ENCODE measurements at regions not wholly inside any gene's neighbourhood (a gene's known extent, or its start where the extent isn't known, plus 50 kb on each side); places are given as distances from the start of the nearest gene placed in this dataset.
"Not testable (repeated sequence)": the region's sequence is repeated elsewhere in the genome, so short reads cannot be mapped to it uniquely, and the experiment has no call there.

GRCh38 chr13:23965346-23965745 is 68.0 kb upstream of the C1QTNF9B start:
- H3K9me3 Mint-ChIP-seq, result no peaks in the 10 kb centered on the region
- peak overlapping the region in 5 of 6 donors; percentile 9 to 94 (median 89) for H3K27ac Mint-ChIP-seq
- H3K4me1 Mint-ChIP-seq, result peaks cover 20 to 27% of the 10 kb centered on the region in 2 donors
- peaks cover 0 to 2% (median 0%) of the 10 kb centered on the region in 3 donors for H3K27me3 Mint-ChIP-seq (ENCODE audit: low read depth in 3 of 3)
- H3K36me3 Mint-ChIP-seq, result no peaks in the 10 kb centered on the region
- H3K4me3 Mint-ChIP-seq, result peak overlapping the region in 2 of 5 donors; percentile 22 to 90
- DNase-seq, result no peak

GRCh38 chr13:23966221-23966690 is 69.0 kb upstream of the C1QTNF9B start:
- no peak for DNase-seq
- peaks cover 20 to 27% of the 10 kb centered on the region in 2 donors for H3K4me1 Mint-ChIP-seq
- H3K27ac Mint-ChIP-seq, result peak overlapping the region; percentile 86 to 94 (median 90)
- H3K9me3 Mint-ChIP-seq, result no peaks in the 10 kb centered on the region
- peaks cover 0 to 2% (median 2%) of the 10 kb centered on the region in 3 donors for H3K27me3 Mint-ChIP-seq (ENCODE audit: low read depth in 3 of 3)
- H3K4me3 Mint-ChIP-seq, result peak overlapping the region; percentile 73 to 90 (median 84)
- no peaks in the 10 kb centered on the region for H3K36me3 Mint-ChIP-seq

GRCh38 chr13:23966691-23967615 is 69.7 kb upstream of the C1QTNF9B start:
- peak; percentile 58 to 60 (median 59) for DNase-seq
- H3K36me3 Mint-ChIP-seq, result no peaks in the 10 kb centered on the region
- no peaks in the 10 kb centered on the region for H3K9me3 Mint-ChIP-seq
- peaks cover 0 to 2% (median 2%) of the 10 kb centered on the region in 3 donors for H3K27me3 Mint-ChIP-seq (ENCODE audit: low read depth in 3 of 3)
- H3K4me3 Mint-ChIP-seq, result peak overlapping the region; percentile 73 to 90 (median 84)
- peak overlapping the region; percentile 86 to 94 (median 90) for H3K27ac Mint-ChIP-seq
- peaks cover 20 to 27% of the 10 kb centered on the region in 2 donors for H3K4me1 Mint-ChIP-seq

GRCh38 chr13:23967792-23968191 is 70.5 kb upstream of the C1QTNF9B start:
- H3K36me3 Mint-ChIP-seq, result not testable (repeated sequence)
- peak overlapping the region; percentile 65 to 87 (median 76) for H3K27ac Mint-ChIP-seq

GRCh38 chr13:23969647-23970046 is 72.3 kb upstream of the C1QTNF9B start:
- H3K27ac Mint-ChIP-seq, result no peak overlapping the region
- DNase-seq, result no peak
- no peaks in the 10 kb centered on the region for H3K9me3 Mint-ChIP-seq
- no peak overlapping the region for H3K4me3 Mint-ChIP-seq
- peaks cover 0 to 2% (median 2%) of the 10 kb centered on the region in 3 donors for H3K27me3 Mint-ChIP-seq (ENCODE audit: low read depth in 3 of 3)
- H3K4me1 Mint-ChIP-seq, result peaks cover 20 to 27% of the 10 kb centered on the region in 2 donors
- no peaks in the 10 kb centered on the region for H3K36me3 Mint-ChIP-seq

More at GRCh38 chr13:23967792-23968191, 70.5 kb upstream of the C1QTNF9B start:
- Mint-ChIP-seq H3K4me3 (peak overlapping the region; percentile 51 to 70 (median 69)), H3K4me1 (peaks cover 20 to 27% of the 10 kb centered on the region in 2 donors)
- not testable (repeated sequence) for H3K27me3 Mint-ChIP-seq (ENCODE audit: low read depth in 3 of 3); DNase-seq; H3K9me3 Mint-ChIP-seq

- H3K27me3 Mint-ChIP-seq (ENCODE audit: low read depth in 3 of 3), result peaks cover 14 to 24% (median 16%) of the 10 kb centered on the region in 3 donors
- H3K36me3 Mint-ChIP-seq, result no peaks in the 10 kb centered on the region
- H3K27ac Mint-ChIP-seq, result peak overlapping the region; percentile 76 to 97 (median 94)
These were observed 82.3 kb upstream of the C1QTNF9B start for GRCh38 chr13:23979361-23980159.

GRCh38 chr13:23980160-23980551 is 82.9 kb upstream of the C1QTNF9B start:
- Mint-ChIP-seq H3K27me3 (ENCODE audit: low read depth in 3 of 3) (peaks cover 16 to 24% (median 18%) of the 10 kb centered on the region in 3 donors), H3K27ac (peak overlapping the region; percentile 76 to 97 (median 94)), H3K36me3 (no peaks in the 10 kb centered on the region), H3K9me3 (no peaks in the 10 kb centered on the region), H3K4me1 (peaks cover 14 to 25% of the 10 kb centered on the region in 2 donors), H3K4me3 (peak overlapping the region; percentile 90 to 97 (median 94))
- peak; percentile 93 to 94 (median 94) for DNase-seq

More at GRCh38 chr13:23979361-23980159, 82.3 kb upstream of the C1QTNF9B start:
- DNase-seq, result peak; percentile 64 to 70 (median 70)
- H3K4me1 Mint-ChIP-seq, result peaks cover 14 to 25% of the 10 kb centered on the region in 2 donors
- H3K4me3 Mint-ChIP-seq, result peak overlapping the region; percentile 90 to 97 (median 94)
- no peaks in the 10 kb centered on the region for H3K9me3 Mint-ChIP-seq

- H3K27me3 Mint-ChIP-seq (ENCODE audit: low read depth in 3 of 3), result peaks cover 17 to 25% (median 18%) of the 10 kb centered on the region in 3 donors
- no peaks in the 10 kb centered on the region for H3K36me3 Mint-ChIP-seq
- H3K4me1 Mint-ChIP-seq, result peaks cover 14 to 25% of the 10 kb centered on the region in 2 donors
- DNase-seq, result no peak
- no peak overlapping the region for H3K27ac Mint-ChIP-seq
- no peak overlapping the region for H3K4me3 Mint-ChIP-seq
- no peaks in the 10 kb centered on the region for H3K9me3 Mint-ChIP-seq
These were observed 86.4 kb upstream of the C1QTNF9B start for GRCh38 chr13:23983671-23984070.

- Mint-ChIP-seq H3K9me3 (no peaks in the 10 kb centered on the region), H3K27me3 (ENCODE audit: low read depth in 3 of 3) (peaks cover 12 to 19% (median 13%) of the 10 kb centered on the region in 3 donors)
These were observed 87.2 kb upstream of the C1QTNF9B start for GRCh38 chr13:23984546-23984945.

GRCh38 chr13:23985060-23985459 is 87.8 kb upstream of the C1QTNF9B start:
- Mint-ChIP-seq H3K27me3 (ENCODE audit: low read depth in 3 of 3) (peaks cover 7 to 14% (median 10%) of the 10 kb centered on the region in 3 donors), H3K36me3 (no peaks in the 10 kb centered on the region), H3K9me3 (no peaks in the 10 kb centered on the region)

More at GRCh38 chr13:23984546-23984945, 87.2 kb upstream of the C1QTNF9B start:
- H3K27ac Mint-ChIP-seq, result no peak overlapping the region
- no peak overlapping the region for H3K4me3 Mint-ChIP-seq
- DNase-seq, result no peak
- no peaks in the 10 kb centered on the region for H3K36me3 Mint-ChIP-seq
- peaks cover 8 to 18% of the 10 kb centered on the region in 2 donors for H3K4me1 Mint-ChIP-seq

GRCh38 chr13:23985839-23986238 is 88.5 kb upstream of the C1QTNF9B start:
- Mint-ChIP-seq H3K36me3 (peaks cover 0 to 3% (median 0%) of the 10 kb centered on the region in 3 donors), H3K4me1 (peaks cover 0 to 5% of the 10 kb centered on the region in 2 donors), H3K9me3 (no peaks in the 10 kb centered on the region), H3K27me3 (ENCODE audit: low read depth in 3 of 3) (peaks cover 4 to 9% (median 7%) of the 10 kb centered on the region in 3 donors), H3K27ac (no peak overlapping the region), H3K4me3 (no peak overlapping the region)
- no peak for DNase-seq

More at GRCh38 chr13:23985060-23985459, 87.8 kb upstream of the C1QTNF9B start:
- H3K27ac Mint-ChIP-seq, result peak overlapping the region in 1 of 6 donors; percentile 21
- H3K4me1 Mint-ChIP-seq, result peaks cover 3 to 12% of the 10 kb centered on the region in 2 donors
- no peak overlapping the region for H3K4me3 Mint-ChIP-seq
- DNase-seq, result no peak

- DNase-seq, result no peak
- no peaks in the 10 kb centered on the region for H3K4me1 Mint-ChIP-seq
- no peaks in the 10 kb centered on the region for H3K9me3 Mint-ChIP-seq
- H3K27ac Mint-ChIP-seq, result no peak overlapping the region
- H3K27me3 Mint-ChIP-seq (ENCODE audit: low read depth in 3 of 3), result peaks cover 4 to 9% (median 7%) of the 10 kb centered on the region in 3 donors
- no peak overlapping the region for H3K4me3 Mint-ChIP-seq
- peaks cover 0 to 3% (median 0%) of the 10 kb centered on the region in 3 donors for H3K36me3 Mint-ChIP-seq
These were observed 89.3 kb upstream of the C1QTNF9B start for GRCh38 chr13:23986619-23987018.

- Mint-ChIP-seq H3K9me3 (no peaks in the 10 kb centered on the region), H3K4me3 (no peak overlapping the region), H3K4me1 (no peaks in the 10 kb centered on the region), H3K27me3 (ENCODE audit: low read depth in 3 of 3) (peaks cover 4 to 9% (median 7%) of the 10 kb centered on the region in 3 donors), H3K36me3 (peaks cover 0 to 3% (median 0%) of the 10 kb centered on the region in 3 donors), H3K27ac (no peak overlapping the region)
- DNase-seq, result no peak
These were observed 90.1 kb upstream of the C1QTNF9B start for GRCh38 chr13:23987331-23987894.

Data from immature natural killer cell (primary cell).